GM21515 (cell line): ENCODE measurements at regions not wholly inside any gene's neighbourhood (a gene's known extent, or its start where the extent isn't known, plus 50 kb on each side); places are given as distances from the start of the nearest gene placed in this dataset.
"Not testable (repeated sequence)": the region's sequence is repeated elsewhere in the genome, so short reads cannot be mapped to it uniquely, and the experiment has no call there.

Experiments used
- ATAC-seq: cut with Tn5 transposase; IDR thresholded peaks from one replicate; pipeline ENCODE4 v1.9.1; 2021; ENCODE audit not compliant: unreplicated experiment

DNA sequence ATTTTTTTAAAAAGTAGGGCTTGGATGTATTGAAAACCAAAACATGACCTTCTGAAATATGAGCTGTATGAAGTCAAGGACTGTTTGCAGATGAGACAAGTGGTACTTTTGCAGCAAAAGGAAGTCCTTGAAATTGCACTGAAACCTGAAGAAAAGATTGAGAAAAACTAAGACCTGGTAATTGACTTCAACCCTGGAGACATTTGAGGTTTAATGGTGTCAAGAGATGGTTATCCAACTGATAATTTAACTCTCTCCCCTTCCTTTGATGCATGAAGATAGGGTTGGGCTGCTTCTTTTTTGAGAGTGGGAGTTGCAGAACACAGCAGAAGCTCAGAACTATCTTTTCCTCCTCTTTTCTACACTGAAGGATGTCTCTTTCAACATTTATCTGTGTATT, 180.9 kb upstream of the DTNBP1 start:
- no peak for ATAC-seq

DNA sequence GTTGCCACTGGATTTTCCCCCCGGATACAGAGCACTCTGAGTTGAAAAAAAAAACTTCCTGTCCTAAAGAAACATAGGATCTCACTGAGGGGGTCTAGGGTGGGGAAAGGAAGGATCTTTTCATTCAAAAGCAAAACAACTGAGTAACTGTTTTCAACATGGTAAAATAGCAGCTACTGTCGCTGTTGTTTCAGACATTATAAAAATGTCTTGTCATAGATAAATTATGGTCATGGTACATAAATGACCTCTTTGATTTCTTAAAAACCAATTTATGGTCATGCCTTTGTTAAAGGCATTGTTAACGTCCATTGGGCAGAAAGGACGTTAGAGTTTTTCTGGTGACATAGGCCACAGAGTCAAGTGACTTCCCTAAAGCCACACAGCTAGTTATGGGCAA, 180.4 kb upstream of the DTNBP1 start:
- ATAC-seq = no peak

DNA sequence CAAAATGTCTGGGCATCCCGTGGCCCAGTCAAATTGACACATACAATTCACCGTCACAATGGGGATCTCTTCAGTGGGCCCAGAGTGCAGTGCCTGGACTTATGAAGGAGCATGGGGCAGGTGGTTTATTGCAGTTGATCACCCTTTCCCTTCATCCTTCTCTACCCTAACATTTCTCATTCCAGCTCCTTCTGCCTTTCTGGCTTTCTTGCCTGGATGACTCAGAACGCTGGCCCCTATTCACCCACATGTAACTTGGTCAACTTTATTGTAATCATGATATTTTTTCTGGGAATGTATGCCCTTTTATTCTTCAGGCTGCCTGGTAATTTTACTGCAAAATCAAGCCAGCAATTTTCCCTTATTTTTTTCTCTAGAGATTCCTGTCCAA, 179.9 kb upstream of the DTNBP1 start:
- no peak for ATAC-seq

DNA sequence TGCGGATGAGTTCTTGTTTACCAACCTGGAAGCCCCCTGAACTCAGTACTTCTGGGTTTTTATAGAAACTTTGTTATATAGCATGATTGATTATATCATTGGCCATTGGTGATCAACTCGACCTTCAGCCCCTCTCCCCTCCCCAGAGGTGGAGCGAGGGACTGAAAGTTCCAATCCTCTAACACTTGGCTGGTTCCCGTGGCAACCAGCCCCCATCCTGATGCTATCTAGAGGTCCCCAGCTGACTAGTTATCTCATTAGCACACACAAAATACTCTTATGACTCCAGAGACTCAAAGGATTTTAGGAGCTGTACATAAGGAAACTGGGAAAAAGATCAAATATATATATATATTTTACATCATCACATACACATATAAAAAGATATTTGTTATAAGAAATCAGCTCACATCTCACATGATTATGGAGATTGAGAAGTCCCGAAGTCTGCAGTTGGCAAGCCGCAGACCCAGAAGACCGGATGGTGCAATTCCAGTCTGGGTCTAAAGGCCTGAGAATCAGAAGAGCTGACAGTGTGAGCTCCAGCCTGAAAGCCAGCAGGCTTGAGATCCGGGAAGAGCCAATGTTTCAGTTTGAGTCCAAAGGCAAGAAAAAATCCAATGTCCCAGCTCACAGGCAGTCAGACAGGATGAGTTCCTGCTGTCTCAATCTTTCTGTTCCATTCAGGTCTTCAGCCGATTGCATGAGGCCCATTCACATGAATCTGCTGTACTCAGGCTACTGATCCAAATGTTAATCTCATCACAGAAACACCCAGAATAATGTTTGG, 179.3 kb upstream of the DTNBP1 start:
- no peak for ATAC-seq

DNA sequence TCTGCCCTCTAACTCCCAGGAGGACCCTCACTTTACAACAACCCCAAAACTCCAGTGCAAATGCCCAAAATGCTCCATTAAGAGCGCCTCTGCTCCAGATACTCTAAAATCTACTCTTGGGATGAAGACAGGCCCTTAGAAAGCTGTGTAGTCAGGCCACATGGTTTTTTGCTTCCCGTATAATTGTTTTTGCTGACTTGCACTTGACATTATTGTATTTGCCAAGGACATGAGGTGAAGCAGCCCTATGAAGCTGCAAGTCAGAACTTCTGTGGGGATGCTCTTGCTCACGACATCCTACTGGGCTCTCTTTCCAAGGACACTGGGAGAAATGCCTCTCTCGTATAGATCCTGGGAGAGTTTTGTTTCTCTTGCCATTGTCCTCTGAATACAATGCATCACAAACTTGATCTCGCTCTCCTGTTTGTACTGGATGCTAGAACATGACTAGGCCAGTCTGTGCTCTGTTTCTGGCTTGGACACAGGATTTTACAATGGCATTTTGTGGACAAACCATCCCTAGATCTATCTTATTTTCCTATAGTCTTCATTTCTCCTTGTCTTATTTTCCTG, 177.2 kb upstream of the DTNBP1 start:
- ATAC-seq = no peak

DNA sequence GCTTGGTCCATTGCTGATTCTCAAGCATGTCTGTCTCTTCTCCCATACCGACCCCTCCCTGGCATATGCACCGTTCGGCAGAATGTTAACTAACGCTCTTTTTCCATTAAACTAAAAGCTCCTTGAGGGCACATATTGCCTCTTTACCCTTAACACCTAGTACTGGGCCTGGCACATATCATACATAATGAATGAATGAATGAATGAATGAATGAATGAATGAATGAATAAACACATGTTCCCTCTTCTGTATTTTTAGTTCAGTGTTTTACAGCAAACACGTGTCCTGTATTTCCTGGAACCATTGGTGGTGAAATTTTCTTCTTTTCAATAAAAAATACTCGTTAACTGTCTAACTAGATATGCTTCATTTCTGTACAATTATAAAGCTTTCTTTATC, 174.4 kb upstream of the DTNBP1 start:
- no peak for ATAC-seq

DNA sequence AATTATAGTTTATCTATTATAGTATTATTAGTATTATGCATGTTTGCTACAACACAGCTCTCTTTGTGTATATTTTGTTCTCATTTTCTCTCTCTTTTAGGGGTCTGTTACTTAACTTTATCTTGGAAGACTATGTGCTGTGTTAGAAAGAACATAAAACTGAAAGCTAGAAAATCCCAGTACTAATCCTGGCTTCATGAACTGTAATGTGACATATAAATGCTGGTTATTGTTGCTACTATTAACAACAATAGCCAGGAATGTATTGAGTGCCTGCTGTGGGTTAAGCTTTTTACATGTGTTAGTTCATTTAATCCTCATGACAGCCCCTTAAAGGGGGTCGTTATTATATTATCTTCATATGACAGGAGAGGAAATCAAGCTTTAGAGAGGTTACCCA, 170.0 kb upstream of the DTNBP1 start:
- no peak for ATAC-seq

DNA sequence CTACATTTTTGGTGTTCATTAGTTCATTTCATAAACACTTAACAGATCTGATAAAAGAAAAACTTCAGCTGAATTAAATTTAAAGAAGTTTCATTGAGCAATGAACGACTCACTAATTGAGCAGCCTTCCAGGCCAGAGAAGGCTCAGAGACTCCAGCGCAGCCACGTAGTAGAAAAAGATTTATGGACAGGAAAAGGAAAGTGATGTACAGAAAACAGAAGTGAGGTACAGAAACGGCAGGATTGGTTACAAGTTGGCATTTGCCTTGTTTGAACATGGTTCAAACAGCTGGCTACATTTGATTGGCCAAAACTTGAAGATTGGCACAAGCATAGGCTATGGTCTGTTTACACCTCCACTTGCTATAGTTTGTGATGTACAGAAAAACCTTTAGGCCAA, 166.3 kb upstream of the DTNBP1 start:
- ATAC-seq = no peak

DNA sequence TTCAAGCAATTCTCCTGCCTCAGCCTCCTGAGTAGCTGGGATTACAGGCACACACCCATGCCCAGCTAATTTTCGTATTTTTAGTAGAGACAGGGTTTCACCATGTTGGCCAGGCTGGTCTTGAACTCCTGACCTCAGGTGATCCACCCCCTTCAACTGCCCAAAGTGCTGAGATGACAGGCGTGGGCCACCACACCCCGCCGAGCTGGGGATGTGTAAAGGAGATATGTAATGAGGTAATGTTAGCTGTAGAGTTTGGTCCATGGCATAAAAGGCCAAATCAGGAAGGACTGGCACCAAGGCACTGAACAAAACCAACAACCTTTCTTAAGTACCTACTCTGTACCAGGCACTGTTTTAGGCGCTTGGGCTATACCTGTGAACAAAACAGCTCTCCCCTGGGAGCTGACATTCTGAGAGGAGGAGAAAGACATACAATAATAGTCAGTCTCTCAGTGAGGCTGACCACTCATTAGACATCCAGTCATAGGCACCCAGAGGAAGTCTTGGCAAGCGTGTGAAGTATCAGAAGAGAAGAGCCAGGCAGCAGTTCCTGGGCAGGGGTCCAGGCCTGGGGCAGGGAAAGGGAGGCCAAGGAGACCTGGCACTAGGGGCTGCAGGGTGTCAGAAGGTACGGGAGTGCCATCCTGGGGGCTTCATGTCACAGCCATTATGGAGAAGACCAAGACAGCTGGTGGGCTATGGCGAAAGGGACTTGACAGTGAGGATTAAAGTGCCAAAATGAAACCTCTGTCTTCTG, 164.8 kb upstream of the DTNBP1 start:
- no peak for ATAC-seq

DNA sequence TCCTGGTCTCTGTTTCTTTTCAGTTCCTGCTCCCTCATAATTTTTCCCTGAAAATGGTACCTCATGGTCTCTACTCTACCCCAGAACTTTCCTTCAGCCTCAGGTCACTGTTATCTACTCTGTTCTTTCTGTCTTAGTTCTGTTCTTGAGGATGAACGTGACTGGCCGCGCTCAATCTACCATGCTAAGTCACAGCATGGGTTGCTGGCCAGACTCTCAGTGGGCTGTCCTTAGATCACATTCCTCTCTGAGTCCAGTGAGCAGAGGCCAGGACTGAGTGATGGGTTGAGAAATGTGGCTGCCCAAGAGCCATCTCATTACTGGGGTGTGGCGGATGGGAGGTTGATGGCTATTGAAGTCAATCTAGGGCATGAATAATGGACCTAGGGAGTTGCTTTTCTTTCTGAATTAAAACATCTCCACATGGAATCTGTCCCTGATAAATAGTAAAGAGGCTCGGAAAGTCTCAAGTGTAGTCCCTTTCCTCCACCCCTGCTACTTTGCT, 164.0 kb upstream of the DTNBP1 start:
- ATAC-seq = no peak

DNA sequence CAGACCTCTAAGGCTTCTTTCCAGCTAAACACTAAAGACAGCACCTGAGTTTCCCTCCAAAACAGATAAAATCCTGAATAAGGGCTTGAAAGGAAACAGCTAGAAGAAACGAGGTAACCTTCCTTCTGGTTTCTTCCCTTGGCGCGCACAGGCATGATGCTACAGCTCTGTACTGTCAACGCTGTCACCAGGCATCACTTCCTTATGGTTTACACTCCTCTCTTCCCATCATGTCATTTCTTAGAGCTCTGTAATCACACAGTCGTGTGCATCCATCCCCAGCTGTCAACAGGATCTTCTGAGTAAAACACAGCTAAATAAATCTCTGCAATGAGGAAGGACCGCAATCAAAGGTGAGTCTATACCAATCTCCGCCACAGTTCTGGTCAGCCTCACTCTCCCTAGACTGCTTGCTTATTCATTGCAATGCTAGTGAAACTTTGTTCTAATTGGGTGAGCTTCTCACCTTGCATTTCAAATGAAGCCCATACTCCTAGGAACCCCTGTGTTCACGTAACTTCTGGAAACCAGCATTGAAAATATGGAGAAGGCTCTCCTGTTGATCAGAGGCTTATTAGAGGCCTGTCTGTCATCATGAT, 162.6 kb upstream of the DTNBP1 start:
- no peak for ATAC-seq

DNA sequence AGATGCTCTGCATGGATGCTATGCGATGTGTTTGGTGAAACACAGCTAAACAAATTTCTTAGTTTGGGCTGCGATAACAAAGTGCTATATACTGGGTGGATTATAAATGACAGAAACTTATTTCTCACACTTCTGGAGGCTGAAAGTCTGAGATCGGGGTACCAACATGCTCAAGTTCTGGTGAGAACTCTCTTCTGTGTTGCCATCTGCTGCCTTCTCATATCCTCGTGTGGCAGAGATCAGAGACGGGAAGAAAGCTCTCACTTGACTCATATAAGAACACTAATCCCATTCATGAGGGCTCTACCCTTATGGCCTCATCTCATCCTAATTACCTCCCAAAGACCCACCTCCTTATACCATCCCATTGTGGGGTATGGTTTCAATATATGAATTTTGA, 162.0 kb upstream of the DTNBP1 start:
- ATAC-seq = no peak

DNA sequence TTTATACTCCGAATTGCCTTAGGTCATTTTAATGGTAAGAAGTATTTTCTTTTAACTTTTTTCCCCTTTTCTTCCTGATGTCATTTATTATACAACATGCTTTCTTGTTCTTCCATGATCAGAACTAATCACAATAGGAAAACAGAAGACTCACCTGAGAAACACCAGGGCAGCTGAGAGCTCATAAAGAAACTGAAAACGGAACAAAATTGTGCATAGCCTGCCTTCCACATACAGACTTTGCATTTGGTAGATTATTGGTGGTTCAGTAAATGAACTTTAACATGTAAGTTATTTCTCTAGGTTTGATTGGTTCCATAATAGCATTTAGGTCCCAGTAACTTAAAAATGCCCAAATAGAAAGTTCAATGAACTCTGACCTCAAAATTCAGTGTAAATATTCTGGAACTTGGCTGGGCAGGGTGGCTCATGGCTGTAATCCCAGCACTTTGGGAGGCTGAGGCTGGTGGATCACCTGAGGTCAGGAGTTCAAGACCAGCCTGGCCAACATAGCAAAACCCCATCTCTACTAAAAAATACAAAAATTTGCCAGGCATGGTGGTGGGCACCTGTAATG, 161.1 kb upstream of the DTNBP1 start:
- no peak for ATAC-seq

DNA sequence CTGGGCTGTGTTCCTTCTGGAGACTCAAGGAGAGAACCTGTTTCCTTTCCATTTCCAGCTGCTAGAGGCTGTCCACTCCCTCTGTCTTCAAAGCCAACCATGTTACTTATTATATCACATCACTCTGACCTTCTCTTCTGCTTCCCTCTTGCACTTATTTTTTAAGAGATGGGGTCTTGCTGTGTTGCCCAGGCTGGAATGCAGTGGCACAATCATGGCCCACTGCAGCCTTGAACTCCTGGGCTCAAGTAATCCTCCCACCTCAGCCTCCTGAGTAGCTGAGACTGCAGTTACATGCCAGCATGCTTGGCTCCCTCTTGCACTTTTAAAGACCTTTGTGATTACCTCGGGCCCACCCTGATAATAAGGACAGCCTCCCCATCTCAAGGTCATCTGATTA, 160.0 kb upstream of the DTNBP1 start:
- no peak for ATAC-seq

DNA sequence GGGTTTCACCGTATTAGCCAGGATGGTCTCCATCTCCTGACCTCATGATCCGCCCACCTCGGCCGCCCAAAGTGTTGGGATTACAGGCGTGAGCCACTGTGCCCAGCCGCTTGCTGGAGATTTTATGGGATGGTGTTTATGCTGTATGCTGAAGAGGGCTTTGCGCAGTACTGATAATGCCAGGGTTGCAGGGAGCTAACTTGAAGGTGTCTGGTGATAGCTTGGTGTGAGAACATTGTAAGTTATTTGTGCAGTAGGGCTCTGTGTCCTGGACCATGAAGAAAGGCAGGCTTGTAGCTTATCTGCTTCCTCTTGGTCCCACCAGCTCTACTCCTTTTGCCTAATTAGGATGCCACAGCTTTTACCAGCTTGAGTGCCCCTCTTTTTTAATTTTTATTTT, 157.0 kb upstream of the DTNBP1 start:
- ATAC-seq = no peak

DNA sequence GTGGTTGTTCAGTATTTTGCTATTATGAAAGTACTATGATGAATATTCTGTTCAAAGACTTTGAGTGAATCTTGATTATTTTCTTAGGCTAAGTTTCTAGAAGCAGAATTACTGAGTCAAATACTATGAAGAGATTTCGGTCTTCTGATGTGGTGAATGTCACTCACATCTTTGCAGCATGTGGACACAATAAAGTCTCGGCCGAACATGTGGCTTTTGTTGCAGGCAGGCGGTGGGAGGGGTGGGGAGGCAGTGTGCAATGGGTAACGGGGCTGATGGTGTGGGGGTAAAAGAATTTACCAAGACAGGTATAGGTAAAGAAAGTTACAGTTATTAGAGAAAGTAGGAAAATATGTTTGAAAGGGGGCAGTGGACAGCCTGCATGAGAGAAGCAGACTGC, 156.4 kb upstream of the DTNBP1 start:
- ATAC-seq = no peak

DNA sequence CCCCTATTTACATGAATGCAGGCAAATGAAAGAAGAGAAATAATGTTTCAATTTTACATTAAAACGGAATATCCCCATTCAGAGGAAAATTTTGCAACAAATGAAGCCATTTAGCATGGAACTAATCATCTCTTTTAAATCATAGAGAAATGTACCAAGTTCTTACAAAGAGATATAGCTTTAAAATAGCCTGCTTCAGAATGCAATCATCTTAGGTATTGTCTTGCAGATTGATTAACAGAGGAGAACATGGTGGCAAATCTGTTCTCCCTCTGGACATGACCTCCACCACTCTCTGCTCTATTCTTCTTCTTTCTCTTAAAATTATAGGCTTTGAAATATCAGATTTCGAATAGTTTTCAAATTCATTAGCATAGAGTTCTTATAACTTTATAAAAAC, 155.7 kb upstream of the DTNBP1 start:
- ATAC-seq = no peak

DNA sequence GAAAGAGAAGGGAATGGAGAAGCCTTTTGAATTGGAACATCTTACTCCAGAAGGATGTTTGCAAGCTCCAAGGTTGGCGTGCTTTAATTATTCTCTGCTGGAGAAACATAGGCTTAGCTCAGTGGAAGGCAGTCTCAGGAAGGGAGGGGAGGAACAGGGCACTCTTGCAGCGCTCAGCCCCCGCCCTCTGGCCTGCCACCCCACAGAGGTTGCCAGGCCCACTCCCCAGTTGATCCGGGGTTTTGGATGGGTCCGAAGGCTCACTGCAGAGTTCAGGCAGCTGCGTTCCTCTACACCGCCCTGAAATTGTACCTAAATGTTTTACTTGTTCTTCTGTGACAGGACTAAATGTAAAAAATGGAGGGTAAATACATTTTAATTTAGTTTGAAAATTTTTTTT, 155.2 kb upstream of the DTNBP1 start:
- ATAC-seq = no peak

DNA sequence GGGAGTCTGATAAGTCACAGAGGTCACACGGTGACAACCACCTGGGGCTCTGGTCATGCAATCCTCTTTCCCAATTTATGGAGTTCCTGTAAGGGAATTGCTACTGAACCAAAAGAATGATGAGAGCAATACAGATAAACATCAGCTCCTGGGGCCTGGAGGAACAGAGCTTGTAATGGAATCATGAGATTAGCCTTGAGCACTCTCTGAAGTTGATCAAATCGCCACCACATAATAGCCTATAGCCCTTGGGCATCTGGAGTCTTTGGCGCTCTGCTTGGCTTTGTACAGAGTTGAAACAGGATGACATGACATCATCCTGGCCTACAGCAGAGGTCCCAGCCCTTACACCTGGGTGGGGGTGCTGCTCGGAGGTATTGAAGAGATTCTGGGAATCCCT, 154.3 kb upstream of the DTNBP1 start:
- ATAC-seq = no peak

DNA sequence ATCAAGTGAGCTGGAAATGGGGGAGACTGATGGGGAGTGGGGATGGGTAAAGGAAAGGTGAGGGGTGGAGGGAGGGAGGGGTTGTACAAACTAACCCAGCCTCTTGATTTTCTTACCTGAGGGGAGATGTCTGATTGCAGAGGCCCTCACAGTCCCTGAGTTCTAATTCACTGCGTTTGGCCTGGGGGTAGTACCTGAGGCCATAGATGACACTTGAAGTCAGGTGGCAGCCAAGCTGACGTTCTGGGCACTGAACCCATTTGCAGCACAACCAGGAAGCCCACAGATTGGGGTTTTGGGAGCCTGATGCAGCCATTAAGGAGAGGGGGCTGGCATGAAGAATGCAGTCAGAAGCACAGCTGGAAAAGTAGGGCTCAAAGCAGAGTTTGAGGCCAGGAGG, 153.8 kb upstream of the DTNBP1 start:
- ATAC-seq = no peak

DNA sequence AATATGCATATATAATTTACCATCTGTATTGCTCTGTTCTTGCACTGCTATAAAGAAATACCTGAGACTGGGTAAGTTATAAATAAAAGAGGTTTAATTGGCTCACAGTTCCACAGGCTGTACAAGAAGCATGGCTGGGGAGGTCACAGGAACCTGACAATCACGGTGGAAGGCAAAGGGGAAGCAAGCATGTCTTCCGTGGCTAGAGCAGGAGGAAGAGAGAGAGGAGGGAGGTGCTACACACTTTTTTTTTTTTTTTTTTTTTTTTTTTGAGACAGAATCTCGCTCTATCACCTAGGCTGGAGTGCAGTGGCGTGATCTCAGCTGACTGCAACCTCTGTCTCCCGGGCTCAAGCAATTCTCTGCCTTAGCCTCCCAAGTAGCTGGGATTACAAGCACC, 150.9 kb upstream of the DTNBP1 start:
- ATAC-seq = not testable (repeated sequence)
